ENCODE measurements at regions not wholly inside any gene's neighbourhood (a gene's known extent, or its start where the extent isn't known, plus 50 kb on each side); places are given as distances from the start of the nearest gene placed in this dataset.

- Mint-ChIP-seq H3K4me1 (peaks cover 9% of the 10 kb centered on the region), H3K9me3 (no peaks in the 10 kb centered on the region), H3K36me3 (no peaks in the 10 kb centered on the region), H3K27ac (no peak overlapping the region), H3K4me3 (no peak overlapping the region), H3K27me3 (no peaks in the 10 kb centered on the region)
Measured at GRCh38 chr9:89721176-89721700, 116.4 kb downstream of the GADD45G start.

- Mint-ChIP-seq H3K27me3 (no peaks in the 10 kb centered on the region), H3K4me3 (no peak overlapping the region), H3K9me3 (no peaks in the 10 kb centered on the region), H3K36me3 (no peaks in the 10 kb centered on the region), H3K27ac (no peak overlapping the region), H3K4me1 (peaks cover 9% of the 10 kb centered on the region)
Measured at GRCh38 chr9:89721971-89722530, 117.2 kb downstream of the GADD45G start.

GRCh38 chr9:89722712-89723111 is 117.9 kb downstream of the GADD45G start:
- Mint-ChIP-seq H3K27me3 (no peaks in the 10 kb centered on the region), H3K9me3 (no peaks in the 10 kb centered on the region), H3K36me3 (no peaks in the 10 kb centered on the region), H3K27ac (no peak overlapping the region), H3K4me1 (peaks cover 9% of the 10 kb centered on the region), H3K4me3 (no peak overlapping the region)

GRCh38 chr9:89723469-89724100 is 118.8 kb downstream of the GADD45G start:
- Mint-ChIP-seq H3K4me3 (no peak overlapping the region), H3K4me1 (peaks cover 9% of the 10 kb centered on the region), H3K27me3 (no peaks in the 10 kb centered on the region), H3K9me3 (no peaks in the 10 kb centered on the region), H3K27ac (no peak overlapping the region), H3K36me3 (no peaks in the 10 kb centered on the region)

GRCh38 chr9:89724659-89725058 is 119.8 kb downstream of the GADD45G start:
- H3K27me3 Mint-ChIP-seq: no peaks in the 10 kb centered on the region
- H3K9me3 Mint-ChIP-seq: no peaks in the 10 kb centered on the region
- H3K4me3 Mint-ChIP-seq: no peak overlapping the region
- H3K4me1 Mint-ChIP-seq: peaks cover 12% of the 10 kb centered on the region
- no peak overlapping the region for H3K27ac Mint-ChIP-seq
- H3K36me3 Mint-ChIP-seq: no peaks in the 10 kb centered on the region

- Mint-ChIP-seq H3K4me3 (no peak overlapping the region), H3K27ac (no peak overlapping the region), H3K9me3 (no peaks in the 10 kb centered on the region), H3K36me3 (no peaks in the 10 kb centered on the region), H3K27me3 (no peaks in the 10 kb centered on the region), H3K4me1 (peaks cover 12% of the 10 kb centered on the region)
Measured at GRCh38 chr9:89725271-89725670, 120.5 kb downstream of the GADD45G start.

GRCh38 chr9:89729954-89730530 is 125.2 kb downstream of the GADD45G start:
- Mint-ChIP-seq H3K27ac (no peak overlapping the region), H3K4me1 (peaks cover 3% of the 10 kb centered on the region), H3K27me3 (no peaks in the 10 kb centered on the region), H3K4me3 (no peak overlapping the region), H3K9me3 (no peaks in the 10 kb centered on the region), H3K36me3 (no peaks in the 10 kb centered on the region)

- no peaks in the 10 kb centered on the region for H3K9me3 Mint-ChIP-seq
- H3K27ac Mint-ChIP-seq: no peak overlapping the region
- H3K36me3 Mint-ChIP-seq: no peaks in the 10 kb centered on the region
- peaks cover 3% of the 10 kb centered on the region for H3K4me1 Mint-ChIP-seq
- no peak overlapping the region for H3K4me3 Mint-ChIP-seq
- no peaks in the 10 kb centered on the region for H3K27me3 Mint-ChIP-seq
Measured at GRCh38 chr9:89730715-89731114, 125.9 kb downstream of the GADD45G start.

- Mint-ChIP-seq H3K27me3 (no peaks in the 10 kb centered on the region), H3K9me3 (no peaks in the 10 kb centered on the region), H3K4me3 (no peak overlapping the region), H3K36me3 (no peaks in the 10 kb centered on the region), H3K4me1 (peaks cover 3% of the 10 kb centered on the region), H3K27ac (no peak overlapping the region)
Measured at GRCh38 chr9:89731262-89732182, 126.7 kb downstream of the GADD45G start.

- H3K27me3 Mint-ChIP-seq: no peaks in the 10 kb centered on the region
- no peaks in the 10 kb centered on the region for H3K9me3 Mint-ChIP-seq
- H3K4me1 Mint-ChIP-seq: peaks cover 3% of the 10 kb centered on the region
- H3K36me3 Mint-ChIP-seq: no peaks in the 10 kb centered on the region
- no peak overlapping the region for H3K27ac Mint-ChIP-seq
- no peak overlapping the region for H3K4me3 Mint-ChIP-seq
Measured at GRCh38 chr9:89732295-89732938, 127.6 kb downstream of the GADD45G start.

GRCh38 chr9:89732939-89733324 is 128.1 kb downstream of the GADD45G start:
- Mint-ChIP-seq H3K27ac (no peak overlapping the region), H3K27me3 (no peaks in the 10 kb centered on the region), H3K4me3 (no peak overlapping the region), H3K4me1 (peaks cover 3% of the 10 kb centered on the region), H3K36me3 (no peaks in the 10 kb centered on the region), H3K9me3 (no peaks in the 10 kb centered on the region)

GRCh38 chr9:89734600-89735041 is 129.8 kb downstream of the GADD45G start:
- H3K27ac Mint-ChIP-seq: no peak overlapping the region
- no peak overlapping the region for H3K4me3 Mint-ChIP-seq
- no peaks in the 10 kb centered on the region for H3K9me3 Mint-ChIP-seq
- H3K4me1 Mint-ChIP-seq: peaks cover 13% of the 10 kb centered on the region
- no peaks in the 10 kb centered on the region for H3K27me3 Mint-ChIP-seq
- H3K36me3 Mint-ChIP-seq: no peaks in the 10 kb centered on the region

GRCh38 chr9:89738137-89738932 is 133.5 kb downstream of the GADD45G start:
- Mint-ChIP-seq H3K4me3 (no peak overlapping the region), H3K36me3 (no peaks in the 10 kb centered on the region), H3K9me3 (no peaks in the 10 kb centered on the region), H3K27ac (no peak overlapping the region), H3K4me1 (peaks cover 47% of the 10 kb centered on the region), H3K27me3 (no peaks in the 10 kb centered on the region)

- Mint-ChIP-seq H3K27ac (no peak overlapping the region), H3K4me3 (no peak overlapping the region), H3K4me1 (peaks cover 58% of the 10 kb centered on the region), H3K27me3 (no peaks in the 10 kb centered on the region), H3K36me3 (no peaks in the 10 kb centered on the region), H3K9me3 (no peaks in the 10 kb centered on the region)
Measured at GRCh38 chr9:89739511-89739910, 134.7 kb downstream of the GADD45G start.

Data from activated naive CD4-positive, alpha-beta T cell treated with anti-CD3 and anti-CD28 coated beads, Interleukin-2, amount 50 U/mL, for 24 hours (primary cell).